Endothelial cell (in vitro differentiated cells): ENCODE measurements at regions not wholly inside any gene's neighbourhood (a gene's known extent, or its start where the extent isn't known, plus 50 kb on each side); places are given as distances from the start of the nearest gene placed in this dataset.
"Not testable (repeated sequence)": the region's sequence is repeated elsewhere in the genome, so short reads cannot be mapped to it uniquely, and the experiment has no call there.

Experiments
- DNase-seq: peaks from one replicate; pipeline ENCODE4 v3.0.0; 2021; ENCODE audit warnings: low spot score
- H3K27ac Mint-ChIP-seq: one replicate; pipeline ENCODE4 v1.8.0; 2021; ENCODE audit warnings: mixed read lengths, inconsistent platforms; ENCODE audit not compliant: unreplicated experiment
- H3K27me3 Mint-ChIP-seq: one replicate; pipeline ENCODE4 v1.8.0; 2021; ENCODE audit warnings: mild to moderate bottlenecking, moderate library complexity, mixed read lengths, inconsistent platforms; ENCODE audit not compliant: unreplicated experiment
- H3K36me3 Mint-ChIP-seq: one replicate; pipeline ENCODE4 v1.8.0; 2021; ENCODE audit warnings: mild to moderate bottlenecking, low read depth, mixed read lengths, inconsistent platforms; ENCODE audit not compliant: unreplicated experiment
- H3K4me1 Mint-ChIP-seq: one replicate; pipeline ENCODE4 v1.8.0; 2021; ENCODE audit warnings: mild to moderate bottlenecking, mixed read lengths, inconsistent platforms; ENCODE audit not compliant: unreplicated experiment
- H3K4me3 Mint-ChIP-seq: one replicate; pipeline ENCODE4 v1.8.0; 2021; ENCODE audit warnings: mild to moderate bottlenecking, mixed read lengths, inconsistent platforms; ENCODE audit not compliant: unreplicated experiment
- H3K9me3 Mint-ChIP-seq: one replicate; pipeline ENCODE4 v1.8.0; 2021; ENCODE audit warnings: mixed read lengths, inconsistent platforms; ENCODE audit not compliant: unreplicated experiment
- TF ChIP-seq, protein P1 (sequence below): fragments of 200-600 bp; sonication (generic); IDR thresholded peaks from one replicate; pipeline ENCODE4 v1.5.0; 2021; ENCODE audit warnings: antibody characterized with exemption; ENCODE audit not compliant: unreplicated experiment

DNA sequence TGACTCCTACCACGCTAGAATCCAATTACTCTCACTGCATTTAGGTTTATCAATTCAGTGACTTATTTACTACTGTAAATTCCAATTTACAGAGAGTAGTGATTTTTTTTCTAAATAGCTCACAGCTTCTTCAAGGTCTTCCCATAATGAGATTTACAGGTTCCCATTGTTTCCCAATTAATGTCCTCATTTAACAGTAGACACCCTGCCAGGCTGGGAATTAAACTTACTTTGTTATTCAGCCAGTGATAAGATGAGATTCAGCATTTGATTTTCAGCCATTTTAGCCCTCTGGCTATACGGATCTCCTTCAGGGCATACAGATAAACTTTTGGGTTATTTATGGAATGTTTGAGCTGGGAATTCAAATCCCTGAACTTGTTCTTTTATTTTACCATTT lies 582.9 kb upstream of the EYS start:
- DNase-seq, result no peak
- Mint-ChIP-seq H3K4me1 (no peaks in the 10 kb centered on the region), H3K27ac (no peak overlapping the region), H3K36me3 (no peaks in the 10 kb centered on the region), H3K4me3 (no peak overlapping the region), H3K27me3 (no peaks in the 10 kb centered on the region), H3K9me3 (no peaks in the 10 kb centered on the region)
- TF ChIP-seq, protein P1, sequence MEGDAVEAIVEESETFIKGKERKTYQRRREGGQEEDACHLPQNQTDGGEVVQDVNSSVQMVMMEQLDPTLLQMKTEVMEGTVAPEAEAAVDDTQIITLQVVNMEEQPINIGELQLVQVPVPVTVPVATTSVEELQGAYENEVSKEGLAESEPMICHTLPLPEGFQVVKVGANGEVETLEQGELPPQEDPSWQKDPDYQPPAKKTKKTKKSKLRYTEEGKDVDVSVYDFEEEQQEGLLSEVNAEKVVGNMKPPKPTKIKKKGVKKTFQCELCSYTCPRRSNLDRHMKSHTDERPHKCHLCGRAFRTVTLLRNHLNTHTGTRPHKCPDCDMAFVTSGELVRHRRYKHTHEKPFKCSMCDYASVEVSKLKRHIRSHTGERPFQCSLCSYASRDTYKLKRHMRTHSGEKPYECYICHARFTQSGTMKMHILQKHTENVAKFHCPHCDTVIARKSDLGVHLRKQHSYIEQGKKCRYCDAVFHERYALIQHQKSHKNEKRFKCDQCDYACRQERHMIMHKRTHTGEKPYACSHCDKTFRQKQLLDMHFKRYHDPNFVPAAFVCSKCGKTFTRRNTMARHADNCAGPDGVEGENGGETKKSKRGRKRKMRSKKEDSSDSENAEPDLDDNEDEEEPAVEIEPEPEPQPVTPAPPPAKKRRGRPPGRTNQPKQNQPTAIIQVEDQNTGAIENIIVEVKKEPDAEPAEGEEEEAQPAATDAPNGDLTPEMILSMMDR, result no peak

DNA sequence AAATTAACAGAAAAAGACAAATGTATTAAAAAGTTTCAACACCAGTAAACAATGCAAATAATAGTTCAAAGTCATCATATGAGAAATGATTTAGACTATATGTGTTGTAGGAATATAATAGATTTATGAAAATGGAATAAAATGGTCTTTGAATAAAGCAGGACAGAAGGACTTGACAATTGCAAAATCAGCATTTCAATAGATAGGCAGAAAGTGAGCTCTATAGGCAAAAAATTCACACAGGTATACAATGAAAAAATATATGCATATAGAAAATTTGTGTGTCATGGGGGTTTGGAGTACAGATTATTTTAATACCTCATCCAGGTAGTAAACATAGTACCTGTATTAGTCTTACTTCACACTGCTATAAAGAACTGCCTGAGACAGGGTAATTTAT lies 571.1 kb upstream of the EYS start:
- Mint-ChIP-seq H3K4me3 (no peak overlapping the region), H3K27me3 (no peaks in the 10 kb centered on the region), H3K36me3 (no peaks in the 10 kb centered on the region), H3K4me1 (no peaks in the 10 kb centered on the region), H3K9me3 (peaks cover 5% of the 10 kb centered on the region), H3K27ac (no peak overlapping the region)
- DNase-seq, result no peak
- TF ChIP-seq, protein P1, result no peak

DNA sequence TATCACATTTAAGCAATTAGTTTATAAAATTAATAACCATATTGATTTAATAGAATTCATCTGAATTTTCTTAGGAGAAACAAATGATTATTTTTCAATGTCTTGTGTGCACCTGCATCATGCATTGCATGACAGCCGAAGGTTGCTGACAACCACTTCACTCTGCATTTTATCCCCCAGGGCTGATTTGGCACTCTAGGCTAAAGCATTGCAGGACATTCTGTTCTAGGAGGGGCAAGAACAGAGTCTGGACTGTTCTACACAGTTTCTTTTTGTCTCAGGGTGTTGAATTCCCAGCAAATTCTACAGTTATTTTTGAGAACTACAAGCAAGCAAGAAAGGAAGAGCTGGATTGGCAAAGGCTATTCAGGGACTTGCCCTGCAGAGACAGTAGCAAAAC lies 570.4 kb upstream of the EYS start:
- no peak overlapping the region for H3K4me3 Mint-ChIP-seq
- no peaks in the 10 kb centered on the region for H3K4me1 Mint-ChIP-seq
- peaks cover 5% of the 10 kb centered on the region for H3K9me3 Mint-ChIP-seq
- no peak for DNase-seq
- TF ChIP-seq, protein P1, result no peak
- H3K27me3 Mint-ChIP-seq, result no peaks in the 10 kb centered on the region
- no peak overlapping the region for H3K27ac Mint-ChIP-seq
- H3K36me3 Mint-ChIP-seq, result no peaks in the 10 kb centered on the region

DNA sequence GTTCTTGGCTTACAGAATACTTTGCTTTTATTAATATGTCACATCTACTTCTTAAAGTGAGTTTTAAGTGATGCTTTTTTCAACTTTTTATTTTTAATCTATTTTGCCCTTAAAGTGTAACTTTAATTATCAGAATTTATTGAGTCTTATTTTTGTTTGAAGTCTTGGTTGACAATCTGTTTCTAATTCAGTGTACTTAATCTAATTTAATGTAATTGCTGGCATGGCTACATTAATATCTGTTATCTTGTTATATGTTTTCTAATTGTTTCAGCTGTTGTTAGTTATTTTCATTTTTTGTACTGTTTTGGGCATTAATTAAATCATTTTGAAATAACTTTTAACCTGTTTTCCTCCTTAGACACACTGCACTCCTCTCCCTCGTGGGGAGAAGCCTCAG lies 558.7 kb upstream of the EYS start:
- H3K36me3 Mint-ChIP-seq, result no peaks in the 10 kb centered on the region
- no peak overlapping the region for H3K27ac Mint-ChIP-seq
- no peaks in the 10 kb centered on the region for H3K9me3 Mint-ChIP-seq
- no peaks in the 10 kb centered on the region for H3K4me1 Mint-ChIP-seq
- H3K27me3 Mint-ChIP-seq, result peaks cover 3% of the 10 kb centered on the region
- DNase-seq, result no peak
- TF ChIP-seq, protein P1, result no peak
- no peak overlapping the region for H3K4me3 Mint-ChIP-seq

DNA sequence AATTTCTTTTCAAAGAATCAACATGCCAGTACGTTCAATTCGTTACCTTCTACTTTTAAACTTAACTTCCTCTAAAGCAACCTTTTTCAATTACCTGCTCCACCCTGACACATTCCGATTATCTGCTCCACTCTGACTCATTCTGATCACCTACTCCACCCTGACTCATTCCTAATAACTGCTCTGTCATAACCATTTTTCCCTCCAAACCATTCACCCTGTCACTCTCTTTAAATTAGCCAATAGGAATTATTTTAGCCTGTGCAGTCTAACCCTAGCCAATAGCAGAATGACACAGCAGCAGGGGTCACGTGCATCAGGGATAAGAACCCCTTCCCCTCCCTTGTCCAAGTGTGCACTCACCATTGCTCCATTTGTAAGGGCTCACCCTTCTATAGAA lies 557.4 kb upstream of the EYS start:
- H3K4me1 Mint-ChIP-seq, result no peaks in the 10 kb centered on the region
- H3K27ac Mint-ChIP-seq, result no peak overlapping the region
- TF ChIP-seq, protein P1, result no peak
- H3K4me3 Mint-ChIP-seq, result no peak overlapping the region
- peaks cover 3% of the 10 kb centered on the region for H3K27me3 Mint-ChIP-seq
- H3K9me3 Mint-ChIP-seq, result no peaks in the 10 kb centered on the region
- DNase-seq, result no peak
- peaks cover 1% of the 10 kb centered on the region for H3K36me3 Mint-ChIP-seq

DNA sequence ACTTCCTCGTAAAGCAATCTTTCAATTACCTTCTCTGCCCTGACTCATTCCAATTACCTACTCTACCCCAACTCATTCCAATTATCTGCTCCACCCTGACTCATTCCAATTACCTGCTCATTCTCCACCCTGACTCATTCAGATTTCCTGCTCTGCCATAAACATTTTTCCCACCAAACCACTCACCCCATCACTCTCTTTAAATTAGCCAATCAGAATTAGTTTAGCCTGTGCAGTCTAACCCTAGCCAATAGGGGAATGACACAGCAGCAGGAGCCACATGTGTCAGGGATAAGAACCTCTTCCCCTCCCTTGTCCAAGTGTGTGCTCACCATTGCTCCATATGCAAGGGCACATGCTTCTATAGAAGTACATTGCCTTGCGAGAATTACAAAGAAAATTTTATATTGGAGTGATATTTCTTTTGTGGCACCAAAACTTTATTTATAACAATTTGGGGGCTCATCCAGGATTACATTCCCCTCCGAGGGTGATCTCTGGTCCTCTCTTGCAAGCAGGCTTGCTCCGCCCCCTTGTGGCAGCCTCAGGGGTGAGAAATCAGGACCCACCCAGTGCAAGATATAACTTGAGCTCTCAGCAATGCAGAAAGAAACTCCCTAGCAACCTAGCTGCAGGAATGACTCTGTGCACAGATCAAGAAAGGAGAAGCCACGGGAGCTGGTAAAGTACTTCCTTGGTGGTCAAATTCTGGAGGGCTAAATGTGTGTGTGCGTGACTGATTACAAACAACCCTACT lies 551.9 kb upstream of the EYS start:
- not testable (repeated sequence) for H3K4me1 Mint-ChIP-seq, H3K36me3 Mint-ChIP-seq, DNase-seq, H3K27me3 Mint-ChIP-seq, H3K4me3 Mint-ChIP-seq, H3K9me3 Mint-ChIP-seq, H3K27ac Mint-ChIP-seq
